Left colon (tissue), 2 donors: ENCODE measurements at regions not wholly inside any gene's neighbourhood (a gene's known extent, or its start where the extent isn't known, plus 50 kb on each side); places are given as distances from the start of the nearest gene placed in this dataset.
"Not testable (repeated sequence)": the region's sequence is repeated elsewhere in the genome, so short reads cannot be mapped to it uniquely, and the experiment has no call there.

Experiments
- ATAC-seq: fragments of 200-7000 bp; cut with Tn5 transposase; one replicate; pipeline ENCODE4 v1.9.1; 2020; ENCODE audit warnings: mild to moderate bottlenecking, moderate library complexity
- DNase-seq, 2 donors: peaks; one replicate each; pipeline ENCODE4 v3.0.0-alpha.2; 2020
- intact Hi-C, 2 donors: fragments of 100-400 bp; cut with DNase I in 1 of 2; cut with micrococcal nuclease in 1 of 2; formaldehyde crosslinking; loops; one replicate each; pipeline versions ENCODE4 v1.11.2 to v1.14.0; 2022; cut with DNase I, micrococcal nuclease
- donor health status: DM: no; HTN: no; CAD: no.
- donor health status: DM: yes; HTN: yes; CAD: no.

GRCh38 chr6:11431455-11431937 lies 106.1 kb upstream of the TMEM170B start:
- intact Hi-C loops = no loop called here
- DNase-seq (no peak), ATAC-seq (no peak)

DNA sequence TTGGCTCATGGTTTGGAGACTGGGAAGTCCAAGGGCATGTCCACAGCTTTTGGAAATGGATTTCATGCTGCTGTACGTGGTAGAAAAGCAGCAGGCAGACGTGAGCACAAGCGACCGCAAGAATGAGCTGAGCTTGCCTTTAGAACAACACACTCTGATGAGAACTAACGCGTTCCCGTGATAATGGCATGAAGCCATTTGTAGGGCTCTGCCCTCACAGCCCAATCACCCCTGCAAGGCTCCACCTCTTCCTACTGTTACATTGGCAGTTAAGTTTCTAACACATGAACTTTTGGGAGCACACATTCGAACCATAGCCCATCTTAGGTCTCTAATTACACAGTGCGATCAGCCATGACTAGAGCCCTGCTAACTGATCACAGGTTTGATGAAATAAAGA lies 107.5 kb upstream of the TMEM170B start:
- no peak for DNase-seq
- ATAC-seq = no peak
- intact Hi-C loops = no loop called here

DNA sequence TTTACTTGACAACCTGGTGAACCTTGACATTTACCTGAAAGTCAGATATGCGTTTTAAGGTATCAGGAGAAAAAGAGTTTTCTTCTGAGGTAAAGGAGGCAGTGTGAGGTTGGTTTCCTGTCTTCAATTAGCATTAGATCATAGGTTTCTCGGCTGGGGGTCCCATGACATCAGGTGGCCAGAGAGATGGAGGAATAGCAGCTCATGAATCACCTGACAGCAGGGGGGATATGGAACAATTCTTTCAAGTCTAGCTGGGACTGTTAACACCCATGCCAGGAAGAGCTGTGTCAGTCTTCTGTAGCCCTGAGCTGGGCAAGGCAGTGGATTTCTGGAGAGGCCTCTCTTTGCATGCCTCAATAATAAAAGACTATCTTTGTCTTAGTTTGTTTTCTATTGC lies 108.0 kb upstream of the TMEM170B start:
- DNase-seq (no peak), ATAC-seq (no peak)
- intact Hi-C loops = no loop called here

DNA sequence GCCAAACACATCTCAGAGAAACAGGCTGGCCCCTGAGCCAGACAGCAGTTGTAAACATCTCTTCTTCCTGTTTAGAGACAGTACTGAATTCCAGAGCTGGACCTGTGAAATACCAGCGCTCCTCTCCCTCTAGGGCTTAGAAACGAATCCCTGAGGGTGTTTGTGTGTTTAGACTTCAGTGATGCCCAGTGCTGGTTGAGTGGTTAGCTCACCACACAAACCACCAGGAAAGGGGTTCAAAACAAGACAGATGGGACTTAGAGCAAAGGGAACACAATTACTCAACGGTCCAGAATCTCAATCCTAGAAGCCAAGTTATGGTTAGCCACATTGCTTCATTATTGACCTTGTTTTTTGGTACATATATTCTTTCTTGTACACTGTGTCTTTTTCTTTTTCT lies 108.7 kb upstream of the TMEM170B start:
- ATAC-seq (no peak), DNase-seq (no peak)
- intact Hi-C loops = no loop called here

- ATAC-seq (peak; percentile 27), DNase-seq (no peak)
- intact Hi-C loops = no loop called here
These were observed 109.2 kb upstream of the TMEM170B start for GRCh38 chr6:11428371-11428770.

- DNase-seq (no peak), ATAC-seq (peak; percentile 43)
- intact Hi-C loops = no loop called here
These were observed 109.8 kb upstream of the TMEM170B start for GRCh38 chr6:11427723-11428245.

- no peak for ATAC-seq
- intact Hi-C loops = no loop called here
- DNase-seq = no peak
These were observed 110.3 kb upstream of the TMEM170B start for GRCh38 chr6:11427091-11427722.

- ATAC-seq (no peak), DNase-seq (no peak)
- intact Hi-C loops = no loop called here
These were observed 111.0 kb upstream of the TMEM170B start for GRCh38 chr6:11426571-11426970.

GRCh38 chr6:11425876-11426275 lies 111.7 kb upstream of the TMEM170B start:
- ATAC-seq (no peak), DNase-seq (no peak)
- intact Hi-C loops = no loop called here

GRCh38 chr6:11425431-11425871 lies 112.1 kb upstream of the TMEM170B start:
- no peak for DNase-seq
- ATAC-seq = no peak
- intact Hi-C loops = no loop called here

DNA sequence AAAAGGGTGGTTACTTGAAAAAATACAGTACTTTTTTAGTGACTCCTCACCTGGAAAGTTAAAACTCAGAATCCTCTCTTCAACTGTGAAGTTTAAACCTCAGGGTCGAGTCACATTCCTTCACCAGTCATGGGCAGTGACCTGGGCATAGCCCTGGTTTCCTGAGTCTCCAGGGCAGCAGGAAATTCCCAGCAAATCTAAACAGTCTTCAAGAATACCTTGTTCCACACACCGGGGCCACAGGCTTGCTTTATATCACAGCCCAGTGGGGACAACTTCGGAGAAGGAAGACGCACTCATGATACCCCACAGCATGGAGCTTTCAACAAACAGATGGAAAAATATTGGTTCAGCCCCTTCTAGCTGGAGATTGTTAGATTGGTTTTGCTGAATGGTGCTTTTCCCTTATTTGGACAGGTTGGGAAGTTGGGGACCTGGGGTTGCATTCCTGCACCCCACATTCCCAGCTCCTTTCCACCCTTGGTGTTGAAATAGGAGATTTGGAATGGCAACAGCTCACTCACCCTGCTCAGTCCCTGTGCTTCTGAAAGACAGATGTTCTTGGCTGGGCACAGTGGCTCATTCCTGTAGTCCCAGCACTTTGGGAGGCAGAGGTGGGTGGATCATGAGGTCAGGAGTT lies 113.0 kb upstream of the TMEM170B start:
- intact Hi-C loops = no loop called here
- no peak for DNase-seq
- no peak for ATAC-seq

DNA sequence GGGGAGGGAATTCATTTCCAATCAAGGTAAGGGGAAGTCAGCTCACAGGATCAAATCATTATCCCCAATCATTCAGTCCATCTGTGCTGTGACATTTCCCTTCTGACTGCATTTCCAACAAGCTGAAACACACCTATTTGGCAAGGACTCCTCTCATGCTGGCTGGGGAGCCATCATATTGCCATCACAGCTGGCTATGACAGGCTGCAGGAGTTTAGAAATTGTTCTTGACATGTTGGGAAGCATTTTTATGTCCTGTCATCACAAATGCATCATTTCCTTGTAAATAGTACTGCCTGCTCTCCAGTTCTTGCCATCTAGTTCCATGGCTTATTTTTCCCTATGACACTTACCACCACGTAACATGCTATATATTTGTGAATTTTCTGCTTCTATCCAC lies 113.9 kb upstream of the TMEM170B start:
- ATAC-seq (no peak), DNase-seq (no peak)
- intact Hi-C loops = no loop called here

DNA sequence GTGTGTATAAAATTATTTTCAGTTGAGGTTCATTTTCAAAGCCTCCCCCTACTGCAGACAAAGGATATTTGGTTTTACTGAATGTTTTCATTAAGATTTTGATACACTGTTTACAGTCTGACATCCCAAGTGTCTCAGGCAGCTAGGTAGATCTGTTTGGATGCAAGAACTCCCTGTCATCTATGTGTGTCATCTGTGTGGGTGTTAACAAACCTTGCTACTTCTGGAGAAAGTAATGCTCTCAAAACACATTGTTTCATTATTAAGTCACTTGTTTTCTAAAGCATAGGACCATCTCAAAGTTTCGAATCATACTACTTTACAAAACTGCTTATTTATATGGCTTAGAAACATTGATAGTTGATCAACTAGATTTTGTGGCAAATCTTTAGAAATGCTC lies 114.5 kb upstream of the TMEM170B start:
- ATAC-seq (no peak), DNase-seq (no peak)
- intact Hi-C loops = no loop called here

DNA sequence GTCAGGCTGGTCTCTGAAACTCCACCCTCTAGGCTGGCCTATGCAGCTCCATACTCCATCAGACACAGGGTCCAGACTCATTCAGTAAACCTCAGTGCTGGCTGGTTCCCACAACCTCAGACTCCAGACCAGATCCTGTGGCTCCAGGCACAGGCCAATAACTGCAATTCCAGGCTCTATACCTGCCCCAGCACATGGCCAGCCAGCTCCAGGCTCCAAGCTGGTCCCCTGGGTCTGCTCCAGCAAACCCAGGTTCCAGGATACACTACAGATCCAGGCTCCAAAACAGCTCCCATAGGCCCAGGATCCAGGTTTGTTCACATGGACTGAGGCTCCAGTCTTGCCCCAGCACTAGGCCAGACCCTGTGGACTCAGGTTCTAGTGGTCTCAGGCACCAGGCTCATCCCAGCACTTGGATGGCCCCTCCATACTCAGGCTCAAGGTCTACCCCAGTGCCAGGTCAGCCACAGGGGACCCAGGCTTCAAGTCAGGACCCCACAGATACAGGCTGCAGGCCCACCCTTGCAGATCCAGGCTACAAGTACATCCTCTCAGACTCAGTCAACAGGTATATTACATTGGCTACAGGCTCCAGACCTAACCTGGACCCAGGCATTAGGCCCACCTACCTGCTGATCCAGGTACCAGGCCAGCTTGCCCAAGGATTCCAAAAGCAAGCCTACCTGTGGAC lies 117.6 kb upstream of the TMEM170B start:
- intact Hi-C loops = no loop called here
- DNase-seq (no peak), ATAC-seq (no peak)

DNA sequence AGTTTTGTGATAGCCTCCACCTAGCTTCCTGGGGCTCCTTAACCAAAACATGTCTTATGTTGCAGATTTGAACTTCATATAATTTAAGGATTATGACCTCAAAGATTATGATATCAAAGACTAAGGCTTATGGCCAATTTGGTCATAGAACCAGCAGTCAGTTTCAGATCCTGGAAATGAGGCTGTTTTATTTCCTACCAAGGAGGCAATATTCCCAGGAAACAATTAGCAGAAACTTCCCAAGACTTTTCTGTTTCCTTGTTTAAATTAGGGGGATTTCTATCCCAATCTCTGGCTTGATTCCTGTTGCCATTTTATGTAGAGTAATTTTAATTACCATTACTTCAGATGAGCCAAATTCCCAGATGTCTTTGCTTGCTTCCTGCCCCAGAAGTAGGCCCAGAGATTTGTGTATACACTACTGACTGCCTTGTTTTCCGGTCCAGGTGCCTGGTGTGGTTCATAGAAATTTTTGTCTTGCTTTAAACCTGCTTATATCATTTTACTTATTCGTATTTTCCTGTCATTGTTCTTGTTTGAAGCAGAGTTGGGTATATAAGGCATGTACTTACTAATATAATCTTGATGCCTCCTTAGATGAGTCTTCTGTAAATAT lies 119.2 kb upstream of the TMEM170B start:
- no peak for ATAC-seq
- intact Hi-C loops = no loop called here
- DNase-seq = no peak

DNA sequence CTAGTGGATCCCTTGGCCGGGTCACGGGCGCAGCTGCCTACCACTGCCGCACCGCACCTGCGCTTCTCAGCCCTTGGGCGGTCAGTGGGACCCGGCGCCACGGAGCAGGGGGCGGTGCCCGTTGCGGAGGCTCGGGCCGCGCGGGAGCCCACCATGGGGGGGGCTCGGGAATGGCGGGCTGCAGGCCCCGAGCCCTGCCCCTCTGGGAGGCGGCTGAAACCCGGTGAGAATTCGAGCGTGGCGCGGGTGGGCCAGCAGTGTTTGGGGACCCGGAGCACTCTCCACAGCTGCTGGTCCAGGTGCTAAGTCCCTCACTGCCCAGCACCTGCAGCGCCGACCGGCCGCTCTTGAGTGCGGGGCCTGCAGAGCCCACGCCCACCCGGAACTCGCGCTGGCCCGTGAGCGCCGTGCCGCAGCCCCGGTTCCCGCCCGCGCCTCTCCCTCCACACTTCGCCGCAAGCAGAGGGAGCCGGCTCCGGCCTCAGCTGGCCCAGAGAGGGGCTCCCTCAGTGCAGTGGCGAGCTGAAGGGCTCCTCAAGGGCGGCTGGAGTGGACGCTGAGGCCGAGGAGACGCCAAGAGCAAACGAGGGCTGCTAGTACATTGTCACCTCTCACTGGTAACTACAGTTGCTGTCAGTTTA lies 120.5 kb upstream of the TMEM170B start:
- intact Hi-C loops = no loop called here
- ATAC-seq (no peak), DNase-seq (no peak)

DNA sequence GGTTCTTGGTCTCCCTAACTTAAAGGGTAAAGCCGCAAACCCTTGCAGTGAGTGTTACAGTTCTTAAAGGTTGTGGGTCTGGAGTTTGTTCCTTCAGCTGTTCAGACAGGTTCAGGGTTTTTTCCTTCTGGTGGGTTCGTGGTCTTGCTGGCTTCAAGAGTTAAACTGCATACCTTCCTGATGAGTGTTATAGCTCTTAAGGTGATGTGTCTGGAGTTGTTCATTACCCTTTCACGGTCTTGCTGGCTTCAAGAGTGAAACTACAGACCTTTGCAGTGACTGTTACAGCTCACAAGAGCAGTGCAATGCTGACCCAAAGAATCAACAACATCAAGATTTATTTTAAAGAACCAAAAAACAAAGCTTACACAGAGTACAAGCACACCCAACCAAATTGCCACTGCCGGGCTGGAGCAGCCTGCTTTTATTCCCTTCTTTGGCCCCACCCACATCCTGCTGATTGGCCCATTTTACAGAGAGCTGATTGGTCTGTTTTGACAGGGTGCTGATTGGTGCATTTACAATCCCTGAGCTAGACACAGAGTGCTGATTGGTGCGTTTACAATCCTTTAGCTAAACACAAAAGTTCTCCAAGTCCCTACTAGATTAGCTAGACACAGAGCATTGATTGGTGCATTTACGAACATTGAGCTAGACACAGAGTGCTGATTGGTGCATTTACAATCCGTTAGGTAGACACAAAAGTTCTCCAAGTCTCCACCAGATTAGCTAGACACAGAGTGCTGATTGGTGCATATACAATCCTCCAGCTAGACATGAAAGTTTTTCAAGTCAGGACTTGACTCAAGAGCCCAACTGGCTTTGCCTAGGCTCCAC lies 121.2 kb upstream of the TMEM170B start:
- intact Hi-C loops, DNase-seq, ATAC-seq: not testable (repeated sequence)

- intact Hi-C loops = no loop called here
- DNase-seq = no peak
- ATAC-seq = no peak
These were observed 122.0 kb upstream of the TMEM170B start for GRCh38 chr6:11415557-11415956.
